ENCODE measurements at regions not wholly inside any gene's neighbourhood (a gene's known extent, or its start where the extent isn't known, plus 50 kb on each side); places are given as distances from the start of the nearest gene placed in this dataset.

DNA sequence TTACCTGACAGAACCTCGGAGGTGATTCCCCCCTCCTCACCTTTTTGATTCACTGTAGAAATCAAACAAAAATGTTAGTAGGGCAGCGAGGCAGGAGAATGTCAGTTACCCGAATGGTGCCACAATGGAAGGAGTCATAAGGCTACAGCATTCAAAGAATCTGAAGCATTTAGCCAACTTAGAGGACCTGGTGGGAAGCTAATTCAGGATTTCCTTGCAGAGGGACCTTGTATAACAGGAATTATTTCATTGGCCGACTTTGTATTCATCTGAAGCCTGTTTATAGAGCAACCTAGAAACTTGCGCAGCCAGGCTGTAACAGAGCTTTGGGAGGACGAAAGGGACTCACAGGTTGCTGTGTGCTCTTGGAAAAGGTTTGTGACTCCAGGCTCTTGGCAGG lies 129.1 kb upstream of the MMADHC start:
- TF ChIP-seq, protein P1, sequence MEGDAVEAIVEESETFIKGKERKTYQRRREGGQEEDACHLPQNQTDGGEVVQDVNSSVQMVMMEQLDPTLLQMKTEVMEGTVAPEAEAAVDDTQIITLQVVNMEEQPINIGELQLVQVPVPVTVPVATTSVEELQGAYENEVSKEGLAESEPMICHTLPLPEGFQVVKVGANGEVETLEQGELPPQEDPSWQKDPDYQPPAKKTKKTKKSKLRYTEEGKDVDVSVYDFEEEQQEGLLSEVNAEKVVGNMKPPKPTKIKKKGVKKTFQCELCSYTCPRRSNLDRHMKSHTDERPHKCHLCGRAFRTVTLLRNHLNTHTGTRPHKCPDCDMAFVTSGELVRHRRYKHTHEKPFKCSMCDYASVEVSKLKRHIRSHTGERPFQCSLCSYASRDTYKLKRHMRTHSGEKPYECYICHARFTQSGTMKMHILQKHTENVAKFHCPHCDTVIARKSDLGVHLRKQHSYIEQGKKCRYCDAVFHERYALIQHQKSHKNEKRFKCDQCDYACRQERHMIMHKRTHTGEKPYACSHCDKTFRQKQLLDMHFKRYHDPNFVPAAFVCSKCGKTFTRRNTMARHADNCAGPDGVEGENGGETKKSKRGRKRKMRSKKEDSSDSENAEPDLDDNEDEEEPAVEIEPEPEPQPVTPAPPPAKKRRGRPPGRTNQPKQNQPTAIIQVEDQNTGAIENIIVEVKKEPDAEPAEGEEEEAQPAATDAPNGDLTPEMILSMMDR (IDR thresholded peaks at IDR 0.05), result no peak
- no peak for TF ChIP-seq POLR2A (IDR thresholded peaks at IDR 0.05)
